ENCODE measurements at regions not wholly inside any gene's neighbourhood (a gene's known extent, or its start where the extent isn't known, plus 50 kb on each side); places are given as distances from the start of the nearest gene placed in this dataset.

- Histone ChIP-seq H3K4me1 (ENCODE audit: insufficient read depth, low read length) (no peaks in the 10 kb centered on the region), H4K20me1 (ENCODE audit: insufficient read depth, low read length) (no peaks in the 10 kb centered on the region), H3K27me3 (ENCODE audit: control insufficient read depth in 1 of 2, insufficient read depth in 2 of 2, low read length in 2 of 2) (no peaks in the 10 kb centered on the region), H2AFZ (ENCODE audit: low read length) (no peak overlapping the region), H3K79me2 (ENCODE audit: insufficient read depth, low read length) (no peaks in the 10 kb centered on the region), H3K27ac (ENCODE audit: extremely low read length, insufficient read depth, low read length) (no peak overlapping the region), H3K4me3 (replicated peaks in 1 of 3; ENCODE audit: insufficient read depth in 1 of 3, low read depth in 2 of 3, low read length in 3 of 3) (no peak overlapping the region), H3K9me3 (ENCODE audit: low read length) (no peaks in the 10 kb centered on the region; the same call in 1 of the 2 replicates), H3K4me2 (ENCODE audit: low read depth, low read length) (no peak overlapping the region), H3K9ac (ENCODE audit: insufficient read depth, low read depth, low read length) (no peak overlapping the region), H3K36me3 (replicated peaks in 1 of 2; ENCODE audit: control insufficient read depth in 1 of 2, insufficient read depth in 2 of 2, low read length in 2 of 2) (no peaks in the 10 kb centered on the region)
- ChIA-PET CTCF (ENCODE audit: low intra/inter-chr PET ratio, low total read pairs) (no interaction called here), POLR2A (no interaction called here)
- intact Hi-C loops (cut with micrococcal nuclease; ENCODE audit: unreplicated experiment) (no loop called here), in situ Hi-C loops (cut with HindIII; ENCODE audit: extremely low pct_ligation_motif_present, low pct_unique_long_range_greater_than_20kb) (no loop called here)
- no peak for FAIRE-seq
- TF ChIP-seq GLMP (CRISPR knock-in tag; IDR thresholded peaks at IDR 0.05; ENCODE audit: borderline replicate concordance) (no peak), KAT8 (CRISPR knock-in tag; IDR thresholded peaks at IDR 0.05) (no peak)
- 2% methylated on average over 3 of the region's 3 CpGs for WGBS (ENCODE audit: low lambda C conversion rate)
- no peak for ATAC-seq
- BruUV-seq (replicated peaks), result no TSS peak
- no peak for DNase-seq (ENCODE audit: low spot score)
Measured at GRCh38 chr4:178185517-178185916, 743.3 kb upstream of the AGA start.

- DNase-seq (ENCODE audit: low spot score), result no peak
- Histone ChIP-seq H3K79me2 (ENCODE audit: insufficient read depth, low read length) (no peaks in the 10 kb centered on the region), H2AFZ (ENCODE audit: low read length) (no peak overlapping the region), H3K4me2 (ENCODE audit: low read depth, low read length) (no peak overlapping the region), H3K9me3 (ENCODE audit: low read length) (no peaks in the 10 kb centered on the region), H3K27me3 (ENCODE audit: control insufficient read depth in 1 of 2, insufficient read depth in 2 of 2, low read length in 2 of 2) (no peaks in the 10 kb centered on the region), H4K20me1 (ENCODE audit: insufficient read depth, low read length) (no peaks in the 10 kb centered on the region), H3K9ac (ENCODE audit: insufficient read depth, low read depth, low read length) (no peak overlapping the region), H3K4me3 (replicated peaks in 1 of 3; ENCODE audit: insufficient read depth in 1 of 3, low read depth in 2 of 3, low read length in 3 of 3) (no peak overlapping the region), H3K4me1 (ENCODE audit: insufficient read depth, low read length) (no peaks in the 10 kb centered on the region), H3K36me3 (replicated peaks in 1 of 2; ENCODE audit: control insufficient read depth in 1 of 2, insufficient read depth in 2 of 2, low read length in 2 of 2) (no peaks in the 10 kb centered on the region), H3K27ac (ENCODE audit: extremely low read length, insufficient read depth, low read length) (no peak overlapping the region)
- FAIRE-seq, result no peak
- in situ Hi-C loops (cut with HindIII; ENCODE audit: extremely low pct_ligation_motif_present, low pct_unique_long_range_greater_than_20kb), result no loop called here
- no peak for ATAC-seq
- BruUV-seq (replicated peaks), result no TSS peak
- TF ChIP-seq MAFF (IDR thresholded peaks at IDR 0.05; ENCODE audit: low read depth, low read length) (peak; percentile 88), HNF4G (IDR thresholded peaks at IDR 0.05; ENCODE audit: borderline replicate concordance, low read depth, low read length) (no peak), HNF4G (CRISPR knock-in tag; IDR thresholded peaks at IDR 0.05; ENCODE audit: borderline replicate concordance, low read depth) (no peak), ZNF10 (CRISPR knock-in tag; IDR thresholded peaks at IDR 0.05; ENCODE audit: borderline replicate concordance, low read depth) (no peak), NFRKB (IDR thresholded peaks at IDR 0.05) (no peak), MAFK (conservative IDR thresholded peaks at IDR 0.05 in 1 of 2, IDR thresholded peaks at IDR 0.05 in 1 of 2; ENCODE audit: low read length in 2 of 2) (peak; percentile 82 to 91)
- ChIA-PET CTCF (ENCODE audit: low intra/inter-chr PET ratio, low total read pairs) (no interaction called here), POLR2A (no interaction called here)
- intact Hi-C loops (cut with micrococcal nuclease; ENCODE audit: unreplicated experiment), result no loop called here
Measured at GRCh38 chr4:178192611-178193010, 750.4 kb upstream of the AGA start.

Data from HepG2 (cell line).